ENCODE measurements at regions not wholly inside any gene's neighbourhood (a gene's known extent, or its start where the extent isn't known, plus 50 kb on each side); places are given as distances from the start of the nearest gene placed in this dataset.

DNA sequence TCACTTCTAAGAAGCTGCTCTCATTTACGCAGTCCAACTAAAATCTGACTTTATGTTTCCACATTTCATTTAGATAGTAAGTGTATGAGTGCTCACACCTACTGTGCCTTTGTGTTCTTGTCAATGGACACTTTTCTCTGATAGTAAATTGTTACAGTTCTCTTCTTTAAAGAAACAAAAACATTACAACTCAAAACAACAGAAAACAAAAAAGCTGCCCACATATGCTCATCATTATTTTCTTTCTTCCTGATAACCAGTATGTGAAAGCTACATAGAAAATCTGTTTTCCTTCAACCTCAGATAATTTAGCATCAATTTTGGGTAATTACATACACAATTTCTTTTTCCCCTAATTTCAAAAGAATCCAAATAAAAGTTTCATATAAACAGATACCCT lies 1247.8 kb upstream of the NXPH2 start:
- Histone ChIP-seq H3K9me3 (no peaks in the 10 kb centered on the region), H3K4me3 (no peak overlapping the region), H3K4me1 (no peaks in the 10 kb centered on the region), H3K27me3 (no peaks in the 10 kb centered on the region), H3K36me3 (no peaks in the 10 kb centered on the region), H3K27ac (replicated peaks in 1 of 4) (no peak overlapping the region)
- DNase-seq (ENCODE audit: extremely low spot score) = no peak
- intact Hi-C loops (cut with DNase I) = no loop called here
- TF ChIP-seq EP300 (IDR thresholded peaks at IDR 0.05) = no peak
- TF ChIP-seq, protein P1, sequence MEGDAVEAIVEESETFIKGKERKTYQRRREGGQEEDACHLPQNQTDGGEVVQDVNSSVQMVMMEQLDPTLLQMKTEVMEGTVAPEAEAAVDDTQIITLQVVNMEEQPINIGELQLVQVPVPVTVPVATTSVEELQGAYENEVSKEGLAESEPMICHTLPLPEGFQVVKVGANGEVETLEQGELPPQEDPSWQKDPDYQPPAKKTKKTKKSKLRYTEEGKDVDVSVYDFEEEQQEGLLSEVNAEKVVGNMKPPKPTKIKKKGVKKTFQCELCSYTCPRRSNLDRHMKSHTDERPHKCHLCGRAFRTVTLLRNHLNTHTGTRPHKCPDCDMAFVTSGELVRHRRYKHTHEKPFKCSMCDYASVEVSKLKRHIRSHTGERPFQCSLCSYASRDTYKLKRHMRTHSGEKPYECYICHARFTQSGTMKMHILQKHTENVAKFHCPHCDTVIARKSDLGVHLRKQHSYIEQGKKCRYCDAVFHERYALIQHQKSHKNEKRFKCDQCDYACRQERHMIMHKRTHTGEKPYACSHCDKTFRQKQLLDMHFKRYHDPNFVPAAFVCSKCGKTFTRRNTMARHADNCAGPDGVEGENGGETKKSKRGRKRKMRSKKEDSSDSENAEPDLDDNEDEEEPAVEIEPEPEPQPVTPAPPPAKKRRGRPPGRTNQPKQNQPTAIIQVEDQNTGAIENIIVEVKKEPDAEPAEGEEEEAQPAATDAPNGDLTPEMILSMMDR (IDR thresholded peaks at IDR 0.05) = no peak
- TF ChIP-seq POLR2A (IDR thresholded peaks at IDR 0.05; ENCODE audit: low read depth) = no peak
- no peak for TF ChIP-seq POLR2AphosphoS5 (IDR thresholded peaks at IDR 0.05)
- WGBS = 94% methylated on average over 1 of the region's 1 CpG

DNA sequence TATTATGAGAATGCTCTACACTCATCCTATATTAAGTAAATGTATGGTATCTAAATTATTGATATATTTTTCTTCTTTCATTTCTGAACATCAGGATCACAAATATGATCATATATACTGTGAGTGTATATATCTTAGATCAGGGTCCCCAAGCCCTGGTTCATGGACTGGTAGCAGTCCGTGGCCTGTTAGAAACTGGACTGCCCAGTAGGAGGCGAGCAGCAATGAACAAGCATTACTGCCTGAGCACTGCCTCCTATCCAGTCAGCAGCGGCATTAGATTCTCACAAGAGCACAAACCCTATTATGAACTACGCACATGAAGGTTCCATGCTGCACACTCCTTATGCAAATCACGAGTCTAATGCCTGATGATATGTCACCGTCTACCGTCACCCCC lies 1247.1 kb upstream of the NXPH2 start:
- H3K9me3 ChIP-seq = no peaks in the 10 kb centered on the region
- H3K27me3 ChIP-seq = no peaks in the 10 kb centered on the region
- intact Hi-C loops (cut with DNase I) = no loop called here
- DNase-seq (ENCODE audit: extremely low spot score) = no peak
- 93% methylated on average over 7 of the region's 7 CpGs for WGBS
- no peak overlapping the region for H3K27ac ChIP-seq (replicated peaks in 1 of 4)
- no peak overlapping the region for H3K4me3 ChIP-seq
- H3K36me3 ChIP-seq = no peaks in the 10 kb centered on the region
- TF ChIP-seq POLR2AphosphoS5 (IDR thresholded peaks at IDR 0.05) (no peak), EP300 (IDR thresholded peaks at IDR 0.05) (no peak), POLR2A (IDR thresholded peaks at IDR 0.05; ENCODE audit: low read depth) (no peak)
- TF ChIP-seq, protein P1 (IDR thresholded peaks at IDR 0.05) = no peak
- H3K4me1 ChIP-seq = no peaks in the 10 kb centered on the region

DNA sequence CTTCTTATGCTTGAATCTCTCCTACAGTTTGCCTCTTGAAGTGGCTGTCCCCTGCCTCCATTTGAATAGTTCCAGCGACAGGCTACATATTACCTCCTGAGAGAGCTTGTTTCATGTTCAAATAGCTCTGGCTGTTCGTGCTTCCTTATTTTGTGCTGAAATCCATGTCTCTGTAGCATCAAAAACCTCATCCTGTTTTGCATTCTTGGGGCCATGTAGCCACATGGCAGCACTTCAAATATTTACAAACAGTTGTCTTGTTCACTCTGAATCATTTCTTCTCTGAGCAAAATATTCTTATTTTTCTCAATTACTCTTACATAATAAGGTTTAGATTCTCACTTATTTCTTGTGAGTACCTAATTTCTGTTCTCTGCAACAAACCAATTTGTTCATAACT lies 1243.1 kb upstream of the NXPH2 start:
- Histone ChIP-seq H3K4me3 (no peak overlapping the region), H3K36me3 (no peaks in the 10 kb centered on the region), H3K27ac (replicated peaks in 1 of 4) (no peak overlapping the region), H3K4me1 (no peaks in the 10 kb centered on the region), H3K27me3 (no peaks in the 10 kb centered on the region), H3K9me3 (no peaks in the 10 kb centered on the region)
- intact Hi-C loops (cut with DNase I) = no loop called here
- no peak for DNase-seq (ENCODE audit: extremely low spot score)
- no peak for TF ChIP-seq POLR2A (IDR thresholded peaks at IDR 0.05; ENCODE audit: low read depth)
- TF ChIP-seq, protein P1 (IDR thresholded peaks at IDR 0.05) = no peak
- 34% methylated on average over 2 of the region's 2 CpGs for WGBS

DNA sequence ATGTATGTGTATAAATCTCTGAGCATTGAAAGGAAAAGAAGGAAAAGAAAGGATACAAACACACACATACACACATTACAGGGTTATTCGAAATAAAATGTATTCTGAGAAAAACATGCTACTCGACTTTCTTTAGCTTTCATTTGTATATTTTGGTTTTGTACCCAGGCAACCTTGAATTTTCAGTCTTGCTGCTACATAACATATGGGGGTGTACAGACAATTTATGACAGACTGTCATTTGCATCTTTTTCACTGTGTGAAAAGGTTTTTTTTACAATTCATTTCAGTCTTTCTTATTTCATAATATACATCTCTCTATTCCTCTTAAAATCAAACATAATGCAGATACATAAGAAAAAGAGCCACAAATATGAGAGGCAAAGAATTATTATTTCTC lies 1238.4 kb upstream of the NXPH2 start:
- TF ChIP-seq EP300 (IDR thresholded peaks at IDR 0.05) = no peak
- TF ChIP-seq POLR2A (IDR thresholded peaks at IDR 0.05; ENCODE audit: low read depth) = no peak
- TF ChIP-seq POLR2AphosphoS5 (IDR thresholded peaks at IDR 0.05) = no peak

DNA sequence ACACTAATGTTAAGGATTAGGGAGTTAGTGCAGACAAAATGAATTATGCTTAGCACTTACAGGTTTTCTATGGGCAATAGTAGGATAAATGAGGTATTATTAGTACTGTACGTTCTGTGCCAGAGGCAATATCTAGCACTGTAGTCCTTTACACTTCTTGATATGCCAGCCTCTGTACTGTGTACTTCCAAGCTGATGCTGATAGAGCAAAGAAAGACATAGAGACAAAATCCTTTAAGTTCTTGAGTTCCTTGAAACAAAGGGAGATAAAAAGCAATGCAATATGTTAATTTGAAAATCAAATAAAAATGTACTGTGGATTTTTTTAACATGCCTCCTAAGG lies 1234.0 kb upstream of the NXPH2 start:
- intact Hi-C loops (cut with DNase I) = no loop called here
- TF ChIP-seq EP300 (IDR thresholded peaks at IDR 0.05) = no peak
- no peak for TF ChIP-seq POLR2AphosphoS5 (IDR thresholded peaks at IDR 0.05)
- TF ChIP-seq POLR2A (IDR thresholded peaks at IDR 0.05; ENCODE audit: low read depth) = no peak
- TF ChIP-seq, protein P1 (IDR thresholded peaks at IDR 0.05) = no peak
- Histone ChIP-seq H3K4me3 (no peak overlapping the region), H3K27me3 (no peaks in the 10 kb centered on the region), H3K36me3 (no peaks in the 10 kb centered on the region), H3K27ac (replicated peaks in 1 of 4) (no peak overlapping the region), H3K4me1 (no peaks in the 10 kb centered on the region), H3K9me3 (no peaks in the 10 kb centered on the region)
- no peak for DNase-seq (ENCODE audit: extremely low spot score)
- WGBS = 62% methylated on average over 1 of the region's 1 CpG

More for the DNA sequence above, 1238.4 kb upstream of the NXPH2 start:
- Histone ChIP-seq H3K27me3 (no peaks in the 10 kb centered on the region), H3K9me3 (no peaks in the 10 kb centered on the region), H3K4me3 (no peak overlapping the region), H3K27ac (replicated peaks in 1 of 4) (no peak overlapping the region), H3K4me1 (no peaks in the 10 kb centered on the region), H3K36me3 (no peaks in the 10 kb centered on the region)
- WGBS = 52% methylated on average over 2 of the region's 2 CpGs
- intact Hi-C loops (cut with DNase I) = no loop called here
- DNase-seq (ENCODE audit: extremely low spot score) = no peak

Measured in esophagus muscularis mucosa (tissue), 4 donors.